ENCODE measurements at regions not wholly inside any gene's neighbourhood (a gene's known extent, or its start where the extent isn't known, plus 50 kb on each side); places are given as distances from the start of the nearest gene placed in this dataset.
"Not testable (repeated sequence)": the region's sequence is repeated elsewhere in the genome, so short reads cannot be mapped to it uniquely, and the experiment has no call there.

- H3K4me3 ChIP-seq (ENCODE audit: low read length), result no peak overlapping the region
- no peaks in the 10 kb centered on the region for H3K36me3 ChIP-seq (ENCODE audit: insufficient read depth, low read length)
- Mint-ChIP-seq H3K9me3 (peaks cover 2% of the 10 kb centered on the region), H3K27me3 (no peaks in the 10 kb centered on the region), H3K4me1 (ENCODE audit: low read depth) (peaks cover 20% of the 10 kb centered on the region), H3K27ac (peak overlapping the region; percentile 1), H3K4me3 (no peak overlapping the region), H3K36me3 (ENCODE audit: low read depth) (no peaks in the 10 kb centered on the region)
- ATAC-seq (ENCODE audit: poor library complexity) (peak; percentile 77), DNase-seq (peak in 5 of 14 experiments; percentile 10 to 45 (median 32))
- no peaks in the 10 kb centered on the region for H3K9me3 ChIP-seq (ENCODE audit: control insufficient read depth in 1 of 2, insufficient read depth in 1 of 2, low read length in 2 of 2)
- intact Hi-C loops (cut with DNase I, micrococcal nuclease), result no loop called here
- ChIA-PET POLR2A (interaction anchor here (1.1 kb wide), 1 partner anchor 163 kb away, joined by 3 read pairs; no protein-coding TSS in a partner anchor), CTCF (no interaction called here)
- H3K27ac ChIP-seq (ENCODE audit: low read depth in 1 of 2, low read length in 2 of 2), result no peak overlapping the region
- no peaks in the 10 kb centered on the region for H3K27me3 ChIP-seq (ENCODE audit: control insufficient read depth in 1 of 2, insufficient read depth in 2 of 2, low read length in 2 of 2)
- H3K4me1 ChIP-seq (ENCODE audit: insufficient read depth, low read length), result no peaks in the 10 kb centered on the region
- no peak for TF ChIP-seq CTCF (IDR thresholded peaks at IDR 0.05)
Observed at GRCh38 chr11:104772806-104773241, 125.4 kb downstream of the CASP12 start.

GRCh38 chr11:104771763-104772162, 126.5 kb downstream of the CASP12 start:
- ChIA-PET CTCF (no interaction called here), POLR2A (interaction anchor here (1.1 kb wide), 1 partner anchor 162 kb away, joined by 3 read pairs; no protein-coding TSS in a partner anchor)
- H3K4me1 Mint-ChIP-seq (ENCODE audit: low read depth), result peaks cover 20% of the 10 kb centered on the region
- H3K27me3 Mint-ChIP-seq, result no peaks in the 10 kb centered on the region
- no peak overlapping the region for H3K27ac ChIP-seq (ENCODE audit: low read depth in 1 of 2, low read length in 2 of 2)
- H3K9me3 Mint-ChIP-seq, result peaks cover 2% of the 10 kb centered on the region
- ATAC-seq (ENCODE audit: poor library complexity) (no peak), DNase-seq (no peak)
- H3K27me3 ChIP-seq (ENCODE audit: control insufficient read depth in 1 of 2, insufficient read depth in 2 of 2, low read length in 2 of 2), result no peaks in the 10 kb centered on the region
- TF ChIP-seq CTCF (IDR thresholded peaks at IDR 0.05), result no peak
- H3K4me3 ChIP-seq (ENCODE audit: low read length), result no peak overlapping the region
- H3K4me1 ChIP-seq (ENCODE audit: insufficient read depth, low read length), result no peaks in the 10 kb centered on the region
- no peak overlapping the region for H3K4me3 Mint-ChIP-seq
- intact Hi-C loops (cut with DNase I, micrococcal nuclease), result no loop called here
- no peak overlapping the region for H3K27ac Mint-ChIP-seq
- H3K36me3 Mint-ChIP-seq (ENCODE audit: low read depth), result no peaks in the 10 kb centered on the region
- H3K9me3 ChIP-seq (ENCODE audit: control insufficient read depth in 1 of 2, insufficient read depth in 1 of 2, low read length in 2 of 2), result no peaks in the 10 kb centered on the region
- no peaks in the 10 kb centered on the region for H3K36me3 ChIP-seq (ENCODE audit: insufficient read depth, low read length)

GRCh38 chr11:104771046-104771445, 127.2 kb downstream of the CASP12 start:
- H3K36me3 ChIP-seq (ENCODE audit: insufficient read depth, low read length); H3K4me3 ChIP-seq (ENCODE audit: low read length); POLR2A ChIA-PET; H3K27ac ChIP-seq (ENCODE audit: low read depth in 1 of 2, low read length in 2 of 2); H3K4me1 ChIP-seq (ENCODE audit: insufficient read depth, low read length); intact Hi-C loops (cut with DNase I, micrococcal nuclease); H3K27me3 Mint-ChIP-seq; ATAC-seq (ENCODE audit: poor library complexity); H3K9me3 ChIP-seq (ENCODE audit: control insufficient read depth in 1 of 2, insufficient read depth in 1 of 2, low read length in 2 of 2); H3K36me3 Mint-ChIP-seq (ENCODE audit: low read depth); H3K4me3 Mint-ChIP-seq; H3K27ac Mint-ChIP-seq; DNase-seq; H3K27me3 ChIP-seq (ENCODE audit: control insufficient read depth in 1 of 2, insufficient read depth in 2 of 2, low read length in 2 of 2); H3K9me3 Mint-ChIP-seq: not testable (repeated sequence)
- CTCF ChIA-PET, result interaction anchor here (0.6 kb wide), 1 partner anchor 457 kb away, joined by 3 read pairs; no protein-coding TSS in a partner anchor
- H3K4me1 Mint-ChIP-seq (ENCODE audit: low read depth), result peaks cover 20% of the 10 kb centered on the region

- Mint-ChIP-seq H3K4me1 (ENCODE audit: low read depth) (peaks cover 8% of the 10 kb centered on the region), H3K9me3 (no peaks in the 10 kb centered on the region), H3K27me3 (no peaks in the 10 kb centered on the region), H3K4me3 (no peak overlapping the region), H3K36me3 (ENCODE audit: low read depth) (no peaks in the 10 kb centered on the region), H3K27ac (no peak overlapping the region)
- intact Hi-C loops (cut with DNase I, micrococcal nuclease), result no loop called here
- ATAC-seq (ENCODE audit: poor library complexity) (no peak), DNase-seq (no peak)
- Histone ChIP-seq H3K4me3 (ENCODE audit: low read length) (no peak overlapping the region), H3K4me1 (ENCODE audit: insufficient read depth, low read length) (no peaks in the 10 kb centered on the region), H3K9me3 (ENCODE audit: control insufficient read depth in 1 of 2, insufficient read depth in 1 of 2, low read length in 2 of 2) (no peaks in the 10 kb centered on the region), H3K36me3 (ENCODE audit: insufficient read depth, low read length) (no peaks in the 10 kb centered on the region), H3K27me3 (ENCODE audit: control insufficient read depth in 1 of 2, insufficient read depth in 2 of 2, low read length in 2 of 2) (no peaks in the 10 kb centered on the region), H3K27ac (ENCODE audit: low read depth in 1 of 2, low read length in 2 of 2) (no peak overlapping the region)
- TF ChIP-seq CTCF (IDR thresholded peaks at IDR 0.05), result no peak
- ChIA-PET CTCF (no interaction called here), POLR2A (no interaction called here)
Observed at GRCh38 chr11:104765401-104766095, 132.7 kb downstream of the CASP12 start.

All from CD4-positive, alpha-beta T cell (primary cell).